ENCODE measurements at regions not wholly inside any gene's neighbourhood (a gene's known extent, or its start where the extent isn't known, plus 50 kb on each side); places are given as distances from the start of the nearest gene placed in this dataset.

DNA sequence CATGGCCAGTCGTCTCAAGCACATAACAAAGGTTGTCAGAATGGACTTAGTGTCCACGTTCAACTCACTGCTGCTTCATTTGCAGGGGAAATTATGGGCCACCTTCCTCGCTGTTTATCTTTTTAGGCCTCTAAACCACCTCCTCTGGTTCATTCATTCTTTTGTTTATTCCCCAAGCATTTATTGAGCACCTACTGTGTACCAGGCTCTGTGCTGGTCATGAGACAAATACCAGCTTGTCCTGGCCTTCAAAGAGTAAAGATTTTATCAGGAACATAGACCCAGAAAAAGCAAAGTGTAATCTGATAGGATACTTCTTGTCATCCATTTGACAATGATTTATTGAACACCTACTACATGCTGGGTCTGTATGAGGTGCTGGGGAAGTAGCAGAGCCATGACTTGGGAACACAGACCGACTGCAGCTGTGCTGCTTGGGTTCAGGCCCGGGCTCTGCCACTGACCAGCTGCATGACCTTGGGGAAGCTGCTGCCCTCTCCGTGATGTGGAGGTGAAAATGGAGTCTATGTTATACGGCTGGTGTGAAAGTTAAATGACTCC, 63.4 kb upstream of the SLC6A6 start:
- no peak for DNase-seq

DNA sequence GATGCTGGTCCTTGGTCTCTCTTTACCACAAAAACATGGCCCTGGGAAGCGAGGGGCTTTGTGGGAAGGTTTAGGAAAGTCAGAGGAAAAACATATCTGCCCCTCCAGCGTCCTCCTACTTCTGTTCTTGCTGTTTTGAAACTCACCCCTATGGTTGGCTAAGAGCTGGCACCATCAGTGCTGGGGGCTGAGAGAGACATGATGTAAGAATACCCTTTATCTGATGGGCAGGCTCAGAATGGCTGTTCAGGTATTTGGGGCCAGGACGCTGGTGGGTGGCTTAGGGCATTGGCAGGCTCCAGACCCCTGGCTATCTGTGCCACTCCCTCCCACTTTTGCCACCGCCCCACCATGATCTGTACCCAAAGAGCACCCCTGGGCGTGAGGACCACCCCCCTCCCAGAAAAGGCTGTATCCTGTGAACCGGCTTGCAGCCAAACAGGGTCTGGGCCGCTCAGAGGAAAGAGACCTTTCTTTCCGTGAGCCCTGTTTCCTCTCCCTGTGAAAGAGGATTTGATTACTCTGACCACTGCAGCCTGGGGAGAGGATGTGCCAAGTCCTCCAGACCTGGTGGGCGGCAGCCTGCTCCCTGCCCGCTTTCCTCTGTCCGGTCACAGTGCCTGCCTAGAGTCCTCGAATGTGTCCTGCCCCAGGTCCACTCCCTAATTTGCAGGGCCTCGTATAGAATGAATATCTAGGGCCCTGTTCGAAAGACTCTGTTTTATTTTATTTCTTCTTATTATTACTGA, 61.3 kb upstream of the SLC6A6 start:
- DNase-seq: no peak

- DNase-seq: no peak
These were observed 58.9 kb upstream of the SLC6A6 start for GRCh38 chr3:14343338-14344112.

- no peak for DNase-seq
These were observed 58.1 kb upstream of the SLC6A6 start for GRCh38 chr3:14344351-14344750.

GRCh38 chr3:14345496-14346150, 56.8 kb upstream of the SLC6A6 start:
- no peak for DNase-seq

GRCh38 chr3:14346191-14346590, 56.2 kb upstream of the SLC6A6 start:
- no peak for DNase-seq

- no peak for DNase-seq
These were observed 55.8 kb upstream of the SLC6A6 start for GRCh38 chr3:14346642-14347041.

- no peak for DNase-seq
These were observed 55.3 kb upstream of the SLC6A6 start for GRCh38 chr3:14347110-14347509.

DNA sequence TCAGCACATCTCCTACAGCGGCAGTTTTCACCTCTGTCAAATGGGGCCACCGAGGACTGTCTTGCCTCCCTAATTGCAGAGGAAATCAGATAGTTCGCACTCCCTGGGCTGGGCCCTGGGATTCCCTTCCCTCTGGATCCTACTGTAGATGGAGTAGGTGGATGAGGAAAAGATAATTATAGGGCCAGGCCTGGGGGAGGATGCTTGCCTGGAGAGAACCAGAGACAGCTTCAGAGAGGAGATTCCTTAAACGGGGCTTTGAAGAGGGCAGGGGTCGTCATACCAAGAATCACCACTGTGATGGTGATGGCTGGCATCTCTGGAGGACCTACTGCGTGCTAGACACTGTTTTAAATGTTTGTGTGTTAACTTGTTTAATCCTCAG, 50.8 kb upstream of the SLC6A6 start:
- DNase-seq: no peak

DNA sequence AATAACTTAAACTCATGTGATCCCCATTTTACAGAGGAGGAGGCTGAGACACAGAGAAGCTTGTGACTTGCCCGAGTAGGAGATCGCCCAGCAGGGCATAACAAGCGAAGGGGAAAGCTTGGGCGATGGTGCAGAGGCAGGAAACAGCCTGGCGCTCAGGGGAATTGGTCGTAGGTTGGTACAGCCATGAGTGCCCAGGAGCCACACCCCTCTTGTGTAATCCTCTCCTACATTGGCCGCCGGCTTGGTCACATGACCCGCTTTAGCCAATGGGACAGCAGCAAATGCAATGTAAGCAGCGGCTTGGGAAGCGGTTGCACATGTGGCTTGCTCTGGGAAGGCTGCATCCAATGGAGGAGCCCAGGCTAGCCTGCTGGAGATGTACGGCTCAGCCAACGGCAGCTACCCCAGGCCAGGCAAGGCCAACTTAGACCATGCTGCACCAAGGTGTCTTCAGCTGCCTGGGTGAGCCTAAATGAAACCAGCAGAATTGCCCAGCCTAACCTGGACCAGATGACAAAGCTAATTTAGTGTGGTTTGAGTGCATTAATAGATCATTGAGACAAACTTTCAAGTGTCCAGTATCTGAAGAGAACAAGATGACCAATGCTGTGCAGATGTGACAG, 50.3 kb upstream of the SLC6A6 start:
- no peak for DNase-seq

Data from NCI-H1092 treated with DMSO at 0.1 percent for 48 hours (cell line).